Trophoblast cell (in vitro differentiated cells and primary cell): ENCODE measurements at regions not wholly inside any gene's neighbourhood (a gene's known extent, or its start where the extent isn't known, plus 50 kb on each side); places are given as distances from the start of the nearest gene placed in this dataset.

Source experiments
- DNase-seq, 2 donors: peaks; one replicate each; pipeline ENCODE4 v3.0.0-alpha.2; 2016
- H2AFZ ChIP-seq: 2 replicates; pipeline ENCODE4 v1.6.1; 2013; ENCODE audit warnings: low read length, moderate library complexity, mild to moderate bottlenecking; ENCODE audit not compliant: insufficient read depth, poor library complexity
- H2AK5ac ChIP-seq: 2 replicates; pipeline ENCODE4 v1.6.1; 2013; ENCODE audit warnings: mild to moderate bottlenecking, low read length
- H2BK120ac ChIP-seq: 2 replicates; pipeline ENCODE4 v1.6.1; 2013; ENCODE audit warnings: low read length, mild to moderate bottlenecking, moderate library complexity; ENCODE audit not compliant: insufficient read depth, poor library complexity
- H2BK12ac ChIP-seq: 2 replicates; pipeline ENCODE4 v1.6.1; 2013; ENCODE audit warnings: mild to moderate bottlenecking, low read length, moderate library complexity
- H2BK5ac ChIP-seq: 2 replicates; pipeline ENCODE4 v1.6.1; 2013; ENCODE audit warnings: low read length, low read depth, moderate library complexity, mild to moderate bottlenecking; ENCODE audit not compliant: poor library complexity
- H3K14ac ChIP-seq: 2 replicates; pipeline ENCODE4 v1.6.1; 2013; ENCODE audit warnings: mild to moderate bottlenecking, low read length
- H3K18ac ChIP-seq: 2 replicates; pipeline ENCODE4 v1.6.1; 2013; ENCODE audit warnings: mild to moderate bottlenecking, low read length
- H3K23ac ChIP-seq: 2 replicates; pipeline ENCODE4 v1.6.1; 2013; ENCODE audit warnings: low read length
- H3K27ac ChIP-seq: 2 replicates; pipeline ENCODE4 v1.5.1; 2013; ENCODE audit warnings: low read depth, mild to moderate bottlenecking, inconsistent platforms, low read length, moderate library complexity
- H3K27me3 ChIP-seq: 2 replicates; pipeline ENCODE4 v1.6.1; 2013; ENCODE audit warnings: inconsistent platforms, mild to moderate bottlenecking, low read length, moderate library complexity; ENCODE audit not compliant: insufficient read depth
- H3K36me3 ChIP-seq, 2 experiments: 1 replicate in 1 of 2; 2 replicates in 1 of 2; pipeline ENCODE4 v1.6.1; 2013; ENCODE audit warnings: low read length in 2 of 2, mild to moderate bottlenecking in 2 of 2, moderate library complexity in 1 of 2; ENCODE audit not compliant: insufficient read depth in 2 of 2, control insufficient read depth in 1 of 2
- H3K4ac ChIP-seq: 2 replicates; pipeline ENCODE4 v1.6.1; 2013; ENCODE audit warnings: low read depth, mild to moderate bottlenecking, low read length, moderate library complexity
- H3K4me1 ChIP-seq, 2 experiments: 1 replicate in 1 of 2; 2 replicates in 1 of 2; pipeline ENCODE4 v1.6.1; 2013; ENCODE audit warnings: low read length in 2 of 2, mild to moderate bottlenecking in 2 of 2, moderate library complexity in 1 of 2; ENCODE audit not compliant: insufficient read depth in 2 of 2, control insufficient read depth in 1 of 2
- H3K4me2 ChIP-seq: 2 replicates; pipeline ENCODE4 v1.6.1; 2013; ENCODE audit warnings: inconsistent platforms, mild to moderate bottlenecking, low read length, moderate library complexity
- H3K4me3 ChIP-seq: 2 replicates; pipeline ENCODE4 v1.5.1; 2013; ENCODE audit warnings: mild to moderate bottlenecking, low read depth, low read length, inconsistent platforms
- H3K79me1 ChIP-seq: one replicate; pipeline ENCODE4 v1.6.1; 2013; ENCODE audit warnings: low read length
- H3K79me2 ChIP-seq: 2 replicates; pipeline ENCODE4 v1.6.1; 2013; ENCODE audit warnings: low read length, mild to moderate bottlenecking; ENCODE audit not compliant: control insufficient read depth, insufficient read depth, poor library complexity
- H3K9ac ChIP-seq: 2 replicates; pipeline ENCODE4 v1.6.1; 2013; ENCODE audit warnings: mild to moderate bottlenecking, low read length
- H3K9me3 ChIP-seq: 2 replicates; pipeline ENCODE4 v1.6.1; 2013; ENCODE audit warnings: low read depth, mild to moderate bottlenecking, control low read depth, inconsistent platforms, low read length; ENCODE audit not compliant: insufficient read depth
- H4K12ac ChIP-seq: 2 replicates; pipeline ENCODE4 v1.6.1; 2013; ENCODE audit warnings: low read depth, mild to moderate bottlenecking, low read length, moderate library complexity
- H4K8ac ChIP-seq: 2 replicates; pipeline ENCODE4 v1.6.1; 2013; ENCODE audit warnings: low read depth, mild to moderate bottlenecking, low read length, moderate library complexity
- H4K91ac ChIP-seq: one replicate; pipeline ENCODE4 v1.6.1; 2013; ENCODE audit warnings: low read depth, mild to moderate bottlenecking, low read length, moderate library complexity
- WGBS: extraction: QIAGEN DNeasy Blood & Tissue Kit; methylation state at CpG from one replicate; pipeline ENCODE4 v1.1.7; 2013; ENCODE audit warnings: missing lambda C conversion rate; ENCODE audit not compliant: insufficient read length, insufficient coverage; ENCODE audit errors: extremely low coverage; 5-methylcytosine and 5-hydroxymethylcytosine counted together

GRCh38 chr7:116138202-116138801 is 72.0 kb upstream of the TES start:
- no peaks in the 10 kb centered on the region for H3K27me3 ChIP-seq
- no peak overlapping the region for H3K14ac ChIP-seq
- no peak overlapping the region for H4K12ac ChIP-seq
- H3K4ac ChIP-seq = no peak overlapping the region
- no peaks in the 10 kb centered on the region for H3K4me1 ChIP-seq
- H2AK5ac ChIP-seq = no peak overlapping the region
- H4K8ac ChIP-seq = no peak overlapping the region
- no peak overlapping the region for H3K18ac ChIP-seq
- WGBS = no CpG with 5 or more reads among the region's 2 CpGs
- no peak overlapping the region for H4K91ac ChIP-seq
- no peaks in the 10 kb centered on the region for H3K79me1 ChIP-seq
- no peak overlapping the region for H3K27ac ChIP-seq
- DNase-seq = peak; percentile 18 to 77
- H3K9ac ChIP-seq = no peak overlapping the region
- H2BK12ac ChIP-seq = no peak overlapping the region
- no peaks in the 10 kb centered on the region for H3K36me3 ChIP-seq
- H2AFZ ChIP-seq = no peak overlapping the region
- H3K9me3 ChIP-seq = no peaks in the 10 kb centered on the region
- no peak overlapping the region for H3K23ac ChIP-seq
- no peak overlapping the region for H2BK5ac ChIP-seq
- no peak overlapping the region for H2BK120ac ChIP-seq
- no peaks in the 10 kb centered on the region for H3K79me2 ChIP-seq
- H3K4me2 ChIP-seq = no peak overlapping the region
- H3K4me3 ChIP-seq = no peak overlapping the region

- no peak overlapping the region for H3K14ac ChIP-seq
- no peak overlapping the region for H2AK5ac ChIP-seq
- no peaks in the 10 kb centered on the region for H3K9me3 ChIP-seq
- H3K4me3 ChIP-seq = no peak overlapping the region
- H4K8ac ChIP-seq = no peak overlapping the region
- H2BK5ac ChIP-seq = no peak overlapping the region
- H3K27me3 ChIP-seq = no peaks in the 10 kb centered on the region
- no peak for DNase-seq
- no peak overlapping the region for H2BK12ac ChIP-seq
- no peak overlapping the region for H3K23ac ChIP-seq
- WGBS = no CpG with 5 or more reads among the region's 6 CpGs
- H3K18ac ChIP-seq = no peak overlapping the region
- no peak overlapping the region for H3K27ac ChIP-seq
- H3K4me1 ChIP-seq = no peaks in the 10 kb centered on the region
- no peak overlapping the region for H3K4me2 ChIP-seq
- H3K79me1 ChIP-seq = no peaks in the 10 kb centered on the region
- no peaks in the 10 kb centered on the region for H3K79me2 ChIP-seq
- no peak overlapping the region for H4K12ac ChIP-seq
- no peak overlapping the region for H4K91ac ChIP-seq
- H2BK120ac ChIP-seq = no peak overlapping the region
- H2AFZ ChIP-seq = no peak overlapping the region
- no peak overlapping the region for H3K4ac ChIP-seq
- no peaks in the 10 kb centered on the region for H3K36me3 ChIP-seq
- H3K9ac ChIP-seq = no peak overlapping the region
Observed at GRCh38 chr7:116139007-116139406, 71.3 kb upstream of the TES start.

- Histone ChIP-seq H3K4me3 (no peak overlapping the region), H2BK5ac (no peak overlapping the region), H2BK120ac (no peak overlapping the region), H3K4me1 (no peaks in the 10 kb centered on the region), H3K9ac (no peak overlapping the region), H2BK12ac (no peak overlapping the region), H3K27ac (no peak overlapping the region), H3K79me1 (no peaks in the 10 kb centered on the region), H3K4ac (no peak overlapping the region), H3K14ac (no peak overlapping the region), H4K8ac (no peak overlapping the region), H3K23ac (no peak overlapping the region), H3K27me3 (no peaks in the 10 kb centered on the region), H3K18ac (no peak overlapping the region), H2AK5ac (no peak overlapping the region), H4K12ac (no peak overlapping the region), H2AFZ (no peak overlapping the region), H3K9me3 (no peaks in the 10 kb centered on the region), H3K36me3 (no peaks in the 10 kb centered on the region), H4K91ac (no peak overlapping the region), H3K4me2 (no peak overlapping the region), H3K79me2 (no peaks in the 10 kb centered on the region)
- DNase-seq = peak in 1 of 2 donors; percentile 27
Observed at GRCh38 chr7:116139807-116140206, 70.5 kb upstream of the TES start.

GRCh38 chr7:116142374-116142773 is 68.0 kb upstream of the TES start:
- Histone ChIP-seq H3K9me3 (no peaks in the 10 kb centered on the region), H3K4me1 (no peaks in the 10 kb centered on the region), H3K36me3 (no peaks in the 10 kb centered on the region), H3K27me3 (no peaks in the 10 kb centered on the region), H2BK12ac (no peak overlapping the region), H4K91ac (no peak overlapping the region), H3K79me2 (no peaks in the 10 kb centered on the region), H3K4me2 (no peak overlapping the region), H2BK120ac (no peak overlapping the region), H3K4me3 (no peak overlapping the region), H2AK5ac (no peak overlapping the region), H3K9ac (no peak overlapping the region), H4K12ac (no peak overlapping the region), H3K14ac (no peak overlapping the region), H3K27ac (no peak overlapping the region), H3K79me1 (no peaks in the 10 kb centered on the region), H3K18ac (no peak overlapping the region), H3K23ac (no peak overlapping the region), H2AFZ (no peak overlapping the region), H4K8ac (no peak overlapping the region), H2BK5ac (no peak overlapping the region), H3K4ac (no peak overlapping the region)
- WGBS = no CpG with 5 or more reads among the region's 1 CpG
- no peak for DNase-seq
